ENCODE measurements at regions not wholly inside any gene's neighbourhood (a gene's known extent, or its start where the extent isn't known, plus 50 kb on each side); places are given as distances from the start of the nearest gene placed in this dataset.

- no peak for DNase-seq
Observed at GRCh38 chr18:55866886-55867285, 278.9 kb upstream of the TCF4 start.

GRCh38 chr18:55866006-55866405, 278.0 kb upstream of the TCF4 start:
- DNase-seq: no peak

GRCh38 chr18:55864281-55864680, 276.3 kb upstream of the TCF4 start:
- DNase-seq: no peak

- no peak for DNase-seq
Observed at GRCh38 chr18:55863876-55864275, 275.9 kb upstream of the TCF4 start.

- no peak for DNase-seq
Observed at GRCh38 chr18:55863391-55863706, 275.4 kb upstream of the TCF4 start.

GRCh38 chr18:55862693-55863390, 274.9 kb upstream of the TCF4 start:
- no peak for DNase-seq

- DNase-seq: no peak
Observed at GRCh38 chr18:55861266-55861665, 273.3 kb upstream of the TCF4 start.

GRCh38 chr18:55858661-55859515, 270.9 kb upstream of the TCF4 start:
- no peak for DNase-seq

- no peak for DNase-seq
Observed at GRCh38 chr18:55857956-55858355, 270.0 kb upstream of the TCF4 start.

- no peak for DNase-seq
Observed at GRCh38 chr18:55857409-55857808, 269.4 kb upstream of the TCF4 start.

GRCh38 chr18:55856679-55857078, 268.7 kb upstream of the TCF4 start:
- no peak for DNase-seq

- no peak for DNase-seq
Observed at GRCh38 chr18:55856229-55856628, 268.2 kb upstream of the TCF4 start.

- DNase-seq: no peak
Observed at GRCh38 chr18:55853268-55853667, 265.3 kb upstream of the TCF4 start.

GRCh38 chr18:55850904-55851303, 262.9 kb upstream of the TCF4 start:
- no peak for DNase-seq

- DNase-seq: no peak
Observed at GRCh38 chr18:55849391-55849790, 261.4 kb upstream of the TCF4 start.

- no peak for DNase-seq
Observed at GRCh38 chr18:55847960-55848359, 260.0 kb upstream of the TCF4 start.

GRCh38 chr18:55845221-55845620, 257.2 kb upstream of the TCF4 start:
- no peak for DNase-seq

- DNase-seq: no peak
Observed at GRCh38 chr18:55844382-55844781, 256.4 kb upstream of the TCF4 start.

GRCh38 chr18:55841314-55841713, 253.3 kb upstream of the TCF4 start:
- no peak for DNase-seq

GRCh38 chr18:55840601-55841170, 252.7 kb upstream of the TCF4 start:
- DNase-seq: no peak

GRCh38 chr18:55839343-55839742, 251.4 kb upstream of the TCF4 start:
- DNase-seq: no peak

GRCh38 chr18:55838841-55839240, 250.8 kb upstream of the TCF4 start:
- no peak for DNase-seq

GRCh38 chr18:55838319-55838718, 250.3 kb upstream of the TCF4 start:
- DNase-seq: no peak

- DNase-seq: no peak
Observed at GRCh38 chr18:55833543-55833942, 245.6 kb upstream of the TCF4 start.
